A549 (cell line): ENCODE measurements at regions not wholly inside any gene's neighbourhood (a gene's known extent, or its start where the extent isn't known, plus 50 kb on each side); places are given as distances from the start of the nearest gene placed in this dataset.

Experiments used
- ATAC-seq, 2 experiments: fragments of 200-7000 bp in 1 of 2; fragments of >200 bp in 1 of 2; cut with Nextera tagmentation in 1 of 2; cut with Tn5 transposase in 1 of 2; 3 replicates each; pipeline versions ENCODE4 v1.8.0 to v1.9.1; 2018 to 2020; ENCODE audit warnings: mild to moderate bottlenecking in 1 of 2, moderate library complexity in 1 of 2
- CTCF ChIA-PET: fragments of 300-600 bp; sonication (Branson Sonifier 250); formaldehyde crosslinking; extraction: SDS; loops from one replicate; lab custom pipeline; 2021; ENCODE audit warnings: antibody characterized with exemption, inconsistent platforms; lab: Yijun Ruan, JAX
- POLR2A ChIA-PET: fragments of 350-600 bp; formaldehyde crosslinking; extraction: SDS; loops from one replicate; lab custom pipeline; 2021; ENCODE audit warnings: antibody characterized with exemption, inconsistent platforms; lab: Yijun Ruan, JAX
- DNase-seq, 2 experiments: peaks; one replicate each; pipeline versions ENCODE4 v3.0.0 to v3.0.0-alpha.2; 2011 to 2016; ENCODE audit warnings: low read depth in 1 of 2, low spot score in 1 of 2
- FAIRE-seq: peaks from 2 replicates; lab custom pipeline; 2011; peaks lifted over from hg19 to GRCh38; lab: Jason Lieb, UNC
- H3K27ac ChIP-seq, 2 experiments: fragments of >200 bp; sonication (Bioruptor Twin); formaldehyde crosslinking; 3 replicates each; pipeline ENCODE4 v1.5.1; 2016 to 2017
- H3K4me1 ChIP-seq: fragments of >200 bp; sonication (Bioruptor Twin); formaldehyde crosslinking; 3 replicates; pipeline ENCODE4 v1.6.1; 2016
- H3K4me2 ChIP-seq: fragments of >200 bp; sonication (Bioruptor Twin); formaldehyde crosslinking; 3 replicates; pipeline ENCODE4 v1.6.1; 2016
- H3K4me3 ChIP-seq: fragments of >200 bp; sonication (Bioruptor Twin); formaldehyde crosslinking; 3 replicates; pipeline ENCODE4 v1.5.1; 2016
- H3K9me3 ChIP-seq: fragments of >200 bp; sonication (Bioruptor Twin); formaldehyde crosslinking; 3 replicates; pipeline ENCODE4 v1.6.1; 2016
- CTCF ChIP-seq: fragments of >200 bp; sonication (Bioruptor Twin); formaldehyde crosslinking; IDR thresholded peaks from 3 replicates; pipeline ENCODE4 v1.5.1; 2016
- EHMT2 ChIP-seq: fragments of 200-600 bp; sonication (generic); IDR thresholded peaks from 2 replicates; pipeline ENCODE4 v1.6.1; 2016; ENCODE audit warnings: antibody characterized with exemption, low read depth, mild to moderate bottlenecking, moderate library complexity
- FOXS1 ChIP-seq: fragments of 250-450 bp; sonication (Bioruptor Pico); IDR thresholded peaks from 2 replicates; pipeline ENCODE4 v1.5.0; 2020; ENCODE audit warnings: mild to moderate bottlenecking, moderate library complexity
- HEYL ChIP-seq: fragments of 250-450 bp; sonication (Bioruptor Pico); IDR thresholded peaks from 2 replicates; pipeline ENCODE4 v1.8.0; 2021; ENCODE audit warnings: mild to moderate bottlenecking, moderate library complexity
- JUN ChIP-seq, 2 experiments: fragments of >200 bp; sonication (Bioruptor Twin); formaldehyde crosslinking; IDR thresholded peaks; 2 replicates in 1 of 2; 3 replicates in 1 of 2; pipeline ENCODE4 v1.6.1; 2016 to 2017
- KDM1A ChIP-seq: fragments of 200-600 bp; sonication (generic); IDR thresholded peaks from 2 replicates; pipeline ENCODE4 v1.6.1; 2016; ENCODE audit warnings: low read depth, mild to moderate bottlenecking
- KDM5A ChIP-seq: fragments of 200-600 bp; sonication (generic); IDR thresholded peaks from 2 replicates; pipeline ENCODE4 v1.6.1; 2016; ENCODE audit warnings: antibody characterized with exemption, mild to moderate bottlenecking
- MAZ ChIP-seq: fragments of 150-350 bp; IDR thresholded peaks from 2 replicates; pipeline ENCODE4 v1.6.1; 2014; ENCODE audit warnings: antibody characterized with exemption, low read depth, low read length, borderline replicate concordance
- MYC ChIP-seq: IDR thresholded peaks from 2 replicates; pipeline ENCODE4 v1.6.1; 2012; ENCODE audit warnings: mild to moderate bottlenecking, inconsistent platforms, low read length, improper control_type of control experiment, borderline replicate concordance
- NFE2L2 ChIP-seq: fragments of 150-350 bp; conservative IDR thresholded peaks from 2 replicates; pipeline ENCODE4 v1.6.1; 2014; ENCODE audit warnings: low read length
- RAD21 ChIP-seq, 2 experiments: fragments of >200 bp in 1 of 2; sonication (Bioruptor Twin) in 1 of 2; formaldehyde crosslinking in 1 of 2; IDR thresholded peaks in 1 of 2; conservative IDR thresholded peaks in 1 of 2; 2 replicates in 1 of 2; 3 replicates in 1 of 2; pipeline ENCODE4 v1.6.1; 2012 to 2018; ENCODE audit warnings: inconsistent platforms in 1 of 2
- RCOR1 ChIP-seq: fragments of 150-350 bp; IDR thresholded peaks from 2 replicates; pipeline ENCODE4 v1.6.1; 2014; ENCODE audit warnings: antibody characterized with exemption, low read length, low read depth
- RFX5 ChIP-seq: fragments of 450-650 bp; IDR thresholded peaks from 2 replicates; pipeline ENCODE4 v1.7.1; 2014; ENCODE audit warnings: antibody characterized with exemption, mild to moderate bottlenecking, moderate library complexity
- TP53 ChIP-seq: fragments of 250-450 bp; sonication (Bioruptor Pico); IDR thresholded peaks from 2 replicates; pipeline ENCODE4 v1.5.0; 2021; ENCODE audit warnings: mild to moderate bottlenecking, moderate library complexity
- WGBS: methylation state at CpG from one replicate; pipeline ENCODE4 v1.1.6; 2017; ENCODE audit errors: missing lambda C conversion rate; 5-methylcytosine and 5-hydroxymethylcytosine counted together
- TF ChIP-seq, protein P1 (sequence below): fragments of 200-600 bp; sonication (generic); IDR thresholded peaks from 2 replicates; pipeline ENCODE4 v1.6.1; 2016; ENCODE audit warnings: antibody characterized with exemption, mild to moderate bottlenecking, moderate library complexity
- TF ChIP-seq, protein P2 (sequence below): fragments of 150-350 bp; IDR thresholded peaks from 2 replicates; pipeline ENCODE4 v1.6.1; 2014; ENCODE audit warnings: low read depth, mild to moderate bottlenecking, low read length
- TF ChIP-seq, protein P3 (sequence below): IDR thresholded peaks from 2 replicates; pipeline ENCODE4 v1.6.1; 2012; ENCODE audit warnings: low read depth, borderline replicate concordance
- TF ChIP-seq, protein P4 (sequence below): fragments of >200 bp; sonication (Bioruptor Twin); formaldehyde crosslinking; IDR thresholded peaks from 3 replicates; pipeline ENCODE4 v1.6.1; 2016
- TF ChIP-seq, protein P5 (sequence below): fragments of 250-450 bp; sonication (Bioruptor Pico); IDR thresholded peaks from 2 replicates; pipeline ENCODE4 v1.5.0; 2021; ENCODE audit warnings: mild to moderate bottlenecking, moderate library complexity, borderline replicate concordance

DNA sequence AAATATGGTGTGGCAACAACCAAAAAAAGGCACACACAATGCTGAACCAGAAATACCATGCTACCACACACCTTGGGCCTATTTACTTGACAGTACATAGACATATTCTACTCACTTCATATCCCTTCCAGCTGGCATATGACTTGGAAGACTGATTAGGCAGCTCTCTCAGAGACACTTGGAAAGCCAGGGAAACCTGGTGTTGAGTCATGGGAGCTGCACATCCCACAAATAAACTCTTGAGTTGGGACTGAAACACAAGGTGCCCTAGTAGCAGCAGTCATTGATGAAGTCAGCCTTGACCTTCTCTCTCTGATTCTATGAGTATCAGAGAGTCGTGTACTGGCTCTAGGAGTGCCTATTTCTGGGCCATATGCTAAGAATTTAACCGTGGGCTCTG lies 776.6 kb upstream of the LCORL start:
- FAIRE-seq = no peak
- no peak for ATAC-seq
- WGBS = 0% methylated on average over 2 of the region's 2 CpGs
- TF ChIP-seq NFE2L2 = no peak
- TF ChIP-seq MAZ = no peak
- TF ChIP-seq, protein P1, sequence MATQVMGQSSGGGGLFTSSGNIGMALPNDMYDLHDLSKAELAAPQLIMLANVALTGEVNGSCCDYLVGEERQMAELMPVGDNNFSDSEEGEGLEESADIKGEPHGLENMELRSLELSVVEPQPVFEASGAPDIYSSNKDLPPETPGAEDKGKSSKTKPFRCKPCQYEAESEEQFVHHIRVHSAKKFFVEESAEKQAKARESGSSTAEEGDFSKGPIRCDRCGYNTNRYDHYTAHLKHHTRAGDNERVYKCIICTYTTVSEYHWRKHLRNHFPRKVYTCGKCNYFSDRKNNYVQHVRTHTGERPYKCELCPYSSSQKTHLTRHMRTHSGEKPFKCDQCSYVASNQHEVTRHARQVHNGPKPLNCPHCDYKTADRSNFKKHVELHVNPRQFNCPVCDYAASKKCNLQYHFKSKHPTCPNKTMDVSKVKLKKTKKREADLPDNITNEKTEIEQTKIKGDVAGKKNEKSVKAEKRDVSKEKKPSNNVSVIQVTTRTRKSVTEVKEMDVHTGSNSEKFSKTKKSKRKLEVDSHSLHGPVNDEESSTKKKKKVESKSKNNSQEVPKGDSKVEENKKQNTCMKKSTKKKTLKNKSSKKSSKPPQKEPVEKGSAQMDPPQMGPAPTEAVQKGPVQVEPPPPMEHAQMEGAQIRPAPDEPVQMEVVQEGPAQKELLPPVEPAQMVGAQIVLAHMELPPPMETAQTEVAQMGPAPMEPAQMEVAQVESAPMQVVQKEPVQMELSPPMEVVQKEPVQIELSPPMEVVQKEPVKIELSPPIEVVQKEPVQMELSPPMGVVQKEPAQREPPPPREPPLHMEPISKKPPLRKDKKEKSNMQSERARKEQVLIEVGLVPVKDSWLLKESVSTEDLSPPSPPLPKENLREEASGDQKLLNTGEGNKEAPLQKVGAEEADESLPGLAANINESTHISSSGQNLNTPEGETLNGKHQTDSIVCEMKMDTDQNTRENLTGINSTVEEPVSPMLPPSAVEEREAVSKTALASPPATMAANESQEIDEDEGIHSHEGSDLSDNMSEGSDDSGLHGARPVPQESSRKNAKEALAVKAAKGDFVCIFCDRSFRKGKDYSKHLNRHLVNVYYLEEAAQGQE = no peak
- TF ChIP-seq RCOR1 = no peak
- no peak for TF ChIP-seq KDM1A
- no peak for TF ChIP-seq MYC
- no peak for TF ChIP-seq CTCF
- TF ChIP-seq, protein P2, sequence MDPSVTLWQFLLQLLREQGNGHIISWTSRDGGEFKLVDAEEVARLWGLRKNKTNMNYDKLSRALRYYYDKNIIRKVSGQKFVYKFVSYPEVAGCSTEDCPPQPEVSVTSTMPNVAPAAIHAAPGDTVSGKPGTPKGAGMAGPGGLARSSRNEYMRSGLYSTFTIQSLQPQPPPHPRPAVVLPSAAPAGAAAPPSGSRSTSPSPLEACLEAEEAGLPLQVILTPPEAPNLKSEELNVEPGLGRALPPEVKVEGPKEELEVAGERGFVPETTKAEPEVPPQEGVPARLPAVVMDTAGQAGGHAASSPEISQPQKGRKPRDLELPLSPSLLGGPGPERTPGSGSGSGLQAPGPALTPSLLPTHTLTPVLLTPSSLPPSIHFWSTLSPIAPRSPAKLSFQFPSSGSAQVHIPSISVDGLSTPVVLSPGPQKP = no peak
- TF ChIP-seq EHMT2 = no peak
- TF ChIP-seq RFX5 = no peak
- no peak for TF ChIP-seq JUN (IDR thresholded peaks at IDR 0.05)
- TF ChIP-seq TP53 (CRISPR knock-in tag) = no peak
- no peak for TF ChIP-seq FOXS1
- TF ChIP-seq, protein P3, sequence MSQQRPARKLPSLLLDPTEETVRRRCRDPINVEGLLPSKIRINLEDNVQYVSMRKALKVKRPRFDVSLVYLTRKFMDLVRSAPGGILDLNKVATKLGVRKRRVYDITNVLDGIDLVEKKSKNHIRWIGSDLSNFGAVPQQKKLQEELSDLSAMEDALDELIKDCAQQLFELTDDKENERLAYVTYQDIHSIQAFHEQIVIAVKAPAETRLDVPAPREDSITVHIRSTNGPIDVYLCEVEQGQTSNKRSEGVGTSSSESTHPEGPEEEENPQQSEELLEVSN = no peak
- no peak for TF ChIP-seq RAD21 (conservative IDR thresholded peaks at IDR 0.05 in 1 of 2, IDR thresholded peaks at IDR 0.05 in 1 of 2)
- TF ChIP-seq, protein P4, sequence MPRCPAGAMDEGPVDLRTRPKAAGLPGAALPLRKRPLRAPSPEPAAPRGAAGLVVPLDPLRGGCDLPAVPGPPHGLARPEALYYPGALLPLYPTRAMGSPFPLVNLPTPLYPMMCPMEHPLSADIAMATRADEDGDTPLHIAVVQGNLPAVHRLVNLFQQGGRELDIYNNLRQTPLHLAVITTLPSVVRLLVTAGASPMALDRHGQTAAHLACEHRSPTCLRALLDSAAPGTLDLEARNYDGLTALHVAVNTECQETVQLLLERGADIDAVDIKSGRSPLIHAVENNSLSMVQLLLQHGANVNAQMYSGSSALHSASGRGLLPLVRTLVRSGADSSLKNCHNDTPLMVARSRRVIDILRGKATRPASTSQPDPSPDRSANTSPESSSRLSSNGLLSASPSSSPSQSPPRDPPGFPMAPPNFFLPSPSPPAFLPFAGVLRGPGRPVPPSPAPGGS = no peak
- TF ChIP-seq, protein P5, sequence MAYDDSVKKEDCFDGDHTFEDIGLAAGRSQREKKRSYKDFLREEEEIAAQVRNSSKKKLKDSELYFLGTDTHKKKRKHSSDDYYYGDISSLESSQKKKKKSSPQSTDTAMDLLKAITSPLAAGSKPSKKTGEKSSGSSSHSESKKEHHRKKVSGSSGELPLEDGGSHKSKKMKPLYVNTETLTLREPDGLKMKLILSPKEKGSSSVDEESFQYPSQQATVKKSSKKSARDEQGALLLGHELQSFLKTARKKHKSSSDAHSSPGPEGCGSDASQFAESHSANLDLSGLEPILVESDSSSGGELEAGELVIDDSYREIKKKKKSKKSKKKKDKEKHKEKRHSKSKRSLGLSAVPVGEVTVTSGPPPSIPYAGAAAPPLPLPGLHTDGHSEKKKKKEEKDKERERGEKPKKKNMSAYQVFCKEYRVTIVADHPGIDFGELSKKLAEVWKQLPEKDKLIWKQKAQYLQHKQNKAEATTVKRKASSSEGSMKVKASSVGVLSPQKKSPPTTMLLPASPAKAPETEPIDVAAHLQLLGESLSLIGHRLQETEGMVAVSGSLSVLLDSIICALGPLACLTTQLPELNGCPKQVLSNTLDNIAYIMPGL = no peak
- no peak for TF ChIP-seq KDM5A
- no peak for TF ChIP-seq HEYL
- DNase-seq = no peak
- Histone ChIP-seq H3K9me3 (no peaks in the 10 kb centered on the region; the same call in 2 of the 3 replicates), H3K4me1 (no peaks in the 10 kb centered on the region), H3K27ac (no peak overlapping the region), H3K4me3 (no peak overlapping the region), H3K4me2 (no peak overlapping the region)
- POLR2A ChIA-PET = no interaction called here
- CTCF ChIA-PET = no interaction called here
